Body of pancreas (tissue), 4 donors: ENCODE measurements at regions not wholly inside any gene's neighbourhood (a gene's known extent, or its start where the extent isn't known, plus 50 kb on each side); places are given as distances from the start of the nearest gene placed in this dataset.

Experiments
- POLR2A ChIP-seq, 3 donors: fragments of 450-650 bp; IDR thresholded peaks; one replicate each; pipeline ENCODE4 v1.6.1; 2016; ENCODE audit warnings: antibody characterized with exemption in 3 of 3, mild to moderate bottlenecking in 2 of 3
- TF ChIP-seq, protein P1 (sequence below), 7 experiments: fragments of 450-650 bp in 4 of 7; fragments of 200-600 bp in 3 of 7; sonication (generic) in 3 of 7; IDR thresholded peaks; one replicate each; pipeline ENCODE4 v1.5.1; 2016 to 2019; ENCODE audit warnings: antibody characterized with exemption in 7 of 7

DNA sequence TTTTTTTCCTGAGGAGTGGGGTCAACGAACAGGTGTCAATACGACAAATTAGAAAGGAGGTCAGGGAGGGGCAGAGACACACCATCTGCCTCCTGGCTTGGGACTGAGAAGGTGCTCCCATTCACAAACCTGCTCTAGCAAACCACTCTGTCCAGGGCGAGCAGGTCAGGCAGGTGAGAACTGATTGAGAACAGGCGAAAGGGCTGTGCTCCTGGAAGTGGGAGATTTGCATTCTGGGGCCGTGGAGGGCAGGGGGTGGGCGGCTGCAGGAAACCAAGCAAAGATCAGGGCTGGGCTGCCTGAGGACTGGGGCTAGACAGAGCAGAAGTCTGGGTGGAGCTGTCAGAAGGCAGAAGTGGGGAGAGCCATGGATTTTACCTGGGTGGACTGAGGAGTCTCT lies 98.9 kb upstream of the NLRP1 start:
- TF ChIP-seq, protein P1, sequence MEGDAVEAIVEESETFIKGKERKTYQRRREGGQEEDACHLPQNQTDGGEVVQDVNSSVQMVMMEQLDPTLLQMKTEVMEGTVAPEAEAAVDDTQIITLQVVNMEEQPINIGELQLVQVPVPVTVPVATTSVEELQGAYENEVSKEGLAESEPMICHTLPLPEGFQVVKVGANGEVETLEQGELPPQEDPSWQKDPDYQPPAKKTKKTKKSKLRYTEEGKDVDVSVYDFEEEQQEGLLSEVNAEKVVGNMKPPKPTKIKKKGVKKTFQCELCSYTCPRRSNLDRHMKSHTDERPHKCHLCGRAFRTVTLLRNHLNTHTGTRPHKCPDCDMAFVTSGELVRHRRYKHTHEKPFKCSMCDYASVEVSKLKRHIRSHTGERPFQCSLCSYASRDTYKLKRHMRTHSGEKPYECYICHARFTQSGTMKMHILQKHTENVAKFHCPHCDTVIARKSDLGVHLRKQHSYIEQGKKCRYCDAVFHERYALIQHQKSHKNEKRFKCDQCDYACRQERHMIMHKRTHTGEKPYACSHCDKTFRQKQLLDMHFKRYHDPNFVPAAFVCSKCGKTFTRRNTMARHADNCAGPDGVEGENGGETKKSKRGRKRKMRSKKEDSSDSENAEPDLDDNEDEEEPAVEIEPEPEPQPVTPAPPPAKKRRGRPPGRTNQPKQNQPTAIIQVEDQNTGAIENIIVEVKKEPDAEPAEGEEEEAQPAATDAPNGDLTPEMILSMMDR (IDR thresholded peaks at IDR 0.05), result no peak
- TF ChIP-seq POLR2A (IDR thresholded peaks at IDR 0.05), result no peak
